Iris pigment epithelial cell (primary cell): ENCODE measurements at regions not wholly inside any gene's neighbourhood (a gene's known extent, or its start where the extent isn't known, plus 50 kb on each side); places are given as distances from the start of the nearest gene placed in this dataset.

ENCODE experiments used
- DNase-seq: peaks from one replicate; pipeline ENCODE4 v3.0.0-alpha.2; 2011; ENCODE audit warnings: low read depth

DNA sequence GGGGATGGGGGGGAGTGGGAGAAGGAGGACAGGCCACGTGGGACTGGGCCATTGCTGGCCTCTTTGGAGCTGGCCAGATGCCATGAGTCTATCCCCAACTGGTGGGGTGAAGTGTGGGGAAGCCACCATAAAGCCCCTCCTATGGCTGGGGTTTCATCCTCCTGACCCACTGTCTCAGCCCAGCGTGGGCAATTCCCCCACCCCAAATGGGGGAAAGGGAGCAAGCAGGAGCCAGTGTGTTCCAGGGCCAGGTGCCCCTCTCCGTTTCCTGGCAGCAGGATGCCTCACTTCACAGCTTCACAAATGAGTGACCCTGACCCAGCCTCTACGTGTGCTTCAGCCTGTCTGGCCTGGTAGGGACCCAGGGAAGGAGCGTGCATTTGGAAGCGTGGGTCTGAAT, 474.7 kb upstream of the HS6ST1 start:
- no peak for DNase-seq

DNA sequence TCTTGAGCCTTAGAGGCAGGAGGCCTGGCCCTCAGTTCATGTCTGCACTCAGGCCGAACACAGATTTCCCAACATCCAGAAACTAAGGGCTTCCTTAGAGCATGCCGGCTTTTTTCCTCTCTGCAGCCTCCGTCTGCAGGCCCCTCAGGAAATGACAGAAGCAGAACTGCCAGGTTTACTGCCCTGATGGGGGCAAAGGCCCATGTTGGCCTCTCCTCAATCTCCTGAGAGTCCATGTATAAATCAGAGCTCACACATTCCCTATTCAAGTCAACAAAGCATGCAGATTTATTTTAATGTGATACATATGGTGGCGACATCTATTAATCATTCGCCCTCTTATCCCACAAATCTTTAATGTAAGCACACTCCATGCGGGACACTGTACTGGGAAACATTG, 475.6 kb upstream of the HS6ST1 start:
- DNase-seq = no peak

DNA sequence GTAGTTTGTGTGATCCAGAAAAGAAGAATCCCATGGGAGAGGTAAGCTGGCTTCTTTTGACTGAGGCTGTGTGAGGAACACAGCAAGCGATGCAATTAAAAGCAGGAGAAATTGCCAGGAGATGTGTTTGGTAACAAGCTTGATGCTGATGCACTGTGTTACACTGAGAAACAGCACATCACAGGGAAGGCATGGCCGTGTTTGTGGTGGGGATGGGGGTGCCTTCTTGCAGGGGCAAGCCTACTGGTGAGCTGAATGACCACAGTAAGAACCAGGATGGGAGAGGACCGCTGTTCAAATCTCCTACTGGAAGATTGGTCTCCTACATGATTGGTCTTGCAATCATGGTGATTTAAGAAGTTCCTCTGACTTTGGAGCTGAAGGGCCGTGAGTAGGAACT, 477.7 kb upstream of the HS6ST1 start:
- no peak for DNase-seq

DNA sequence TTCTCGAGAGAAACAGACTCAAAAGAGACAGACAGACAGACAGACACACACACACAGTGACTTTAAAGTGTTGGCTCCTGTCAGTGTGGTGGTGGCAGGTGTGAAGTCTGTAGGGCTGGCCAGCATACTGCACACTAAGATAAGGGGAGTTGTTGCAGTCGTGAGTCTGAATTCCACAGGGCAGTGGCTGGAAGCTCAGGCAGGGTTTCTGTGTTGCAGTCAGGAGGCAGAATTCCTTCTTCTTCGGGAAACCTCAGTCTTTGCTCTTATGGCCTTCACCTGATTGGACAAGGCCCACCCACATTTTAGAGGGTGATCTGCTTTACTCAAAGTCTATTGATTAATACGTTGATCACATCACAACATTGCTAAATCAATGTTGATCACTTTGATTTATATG, 478.4 kb upstream of the HS6ST1 start:
- DNase-seq = no peak

DNA sequence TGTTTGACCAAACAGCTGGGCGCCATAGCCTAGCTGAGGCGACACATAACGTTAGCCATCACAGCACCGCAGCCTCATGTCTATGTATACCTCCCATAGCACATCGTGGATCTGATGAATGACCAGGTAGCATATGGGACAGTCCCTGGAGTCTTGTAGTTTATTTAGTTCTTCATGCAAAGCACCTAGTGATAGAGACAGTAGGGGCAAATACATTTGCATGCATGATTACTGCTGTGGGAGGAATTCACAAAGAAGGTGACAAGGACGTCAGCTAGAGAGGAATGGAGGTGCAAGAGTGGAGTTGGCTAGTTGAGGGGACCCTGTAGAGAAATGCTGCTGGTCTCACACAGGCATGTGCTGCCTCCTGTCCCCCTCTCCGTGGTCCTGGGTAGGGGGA, 478.9 kb upstream of the HS6ST1 start:
- no peak for DNase-seq

DNA sequence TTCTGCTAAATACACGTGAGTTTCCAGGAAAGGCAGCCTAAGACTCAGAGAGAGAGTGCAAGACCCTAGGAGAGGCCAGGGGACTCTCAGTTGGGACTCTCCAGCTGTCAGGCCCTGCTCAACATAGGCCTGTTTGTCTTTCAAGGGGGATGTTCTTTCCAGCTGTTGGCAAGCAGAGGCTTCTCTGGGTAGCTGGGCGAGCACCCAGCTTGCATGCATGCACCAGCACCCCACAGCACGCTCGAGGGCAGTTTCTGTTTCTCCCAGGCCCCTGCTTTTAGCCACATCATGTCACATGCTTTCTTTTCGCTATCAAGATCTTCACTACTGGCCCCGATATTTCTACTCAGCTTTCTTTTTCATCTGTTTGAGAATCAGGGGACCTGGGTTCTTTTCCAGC, 479.3 kb upstream of the HS6ST1 start:
- DNase-seq = no peak

DNA sequence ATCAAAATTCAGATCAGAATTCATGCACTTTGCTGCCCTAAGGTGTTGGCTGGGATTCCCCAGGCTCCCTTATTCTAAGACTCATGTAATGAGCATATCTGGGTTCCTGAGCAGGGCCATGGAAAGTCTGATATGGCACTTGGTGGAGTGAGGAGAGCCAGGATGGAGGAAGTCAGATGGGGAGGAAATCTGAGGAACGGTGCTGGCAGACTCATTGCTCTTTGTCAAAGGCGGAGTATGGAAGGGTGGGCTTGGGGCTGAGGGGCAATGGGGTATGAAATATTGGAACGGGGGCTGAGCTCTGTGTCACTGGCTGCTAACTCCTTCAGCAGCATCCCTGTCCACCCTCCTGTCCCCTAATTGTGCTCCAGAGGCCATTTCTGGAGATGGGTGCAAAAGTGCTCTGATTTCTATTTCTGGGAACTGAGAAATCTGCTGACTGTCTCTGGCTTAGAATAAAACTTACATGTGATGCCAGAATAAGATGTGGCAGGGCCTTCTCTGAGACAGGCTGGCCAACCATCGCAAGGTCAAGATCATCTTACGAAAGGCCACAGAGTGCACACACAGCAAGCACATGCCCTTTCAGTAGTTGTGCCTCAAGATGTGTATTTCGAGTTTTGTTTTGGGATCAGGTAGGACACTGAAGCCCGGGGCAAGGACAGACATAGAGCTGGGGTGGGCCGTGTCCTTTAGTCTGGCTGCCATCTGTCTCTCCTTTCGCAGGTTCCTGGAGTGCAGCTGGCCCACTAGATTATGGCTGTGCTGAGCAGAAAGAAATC, 480.0 kb upstream of the HS6ST1 start:
- no peak for DNase-seq

DNA sequence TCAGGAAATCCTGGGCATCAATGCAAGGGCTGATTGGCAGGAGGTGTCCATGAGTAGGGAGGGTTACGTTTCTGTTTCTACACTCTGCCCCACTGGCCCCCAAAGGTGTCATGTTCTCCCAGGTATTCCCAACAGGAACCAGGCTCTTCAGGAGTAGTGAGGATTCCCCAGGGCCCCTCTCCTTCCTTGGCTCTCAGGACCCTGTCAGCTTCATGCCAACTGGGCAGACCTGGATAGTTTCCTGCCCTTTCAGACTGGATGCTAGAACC, 480.6 kb upstream of the HS6ST1 start:
- no peak for DNase-seq

DNA sequence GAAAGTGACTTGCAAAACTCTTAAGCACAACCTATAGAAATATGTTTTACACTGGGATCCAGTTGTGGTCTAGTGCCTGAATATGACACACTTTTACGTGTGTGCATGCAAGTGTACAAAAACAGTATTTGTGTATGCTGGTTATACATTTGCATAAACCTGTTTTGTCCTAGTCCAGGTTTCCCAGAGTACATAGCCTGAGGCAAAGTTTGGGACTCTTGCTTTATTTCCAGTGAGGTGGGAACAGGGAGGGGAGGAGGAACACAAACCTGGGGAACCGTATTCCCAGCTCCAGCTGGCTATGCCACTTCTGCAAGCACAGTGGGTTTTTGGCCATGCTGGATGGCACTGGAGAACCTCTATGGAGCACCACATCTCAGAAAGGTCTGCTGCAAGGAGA, 481.1 kb upstream of the HS6ST1 start:
- no peak for DNase-seq

DNA sequence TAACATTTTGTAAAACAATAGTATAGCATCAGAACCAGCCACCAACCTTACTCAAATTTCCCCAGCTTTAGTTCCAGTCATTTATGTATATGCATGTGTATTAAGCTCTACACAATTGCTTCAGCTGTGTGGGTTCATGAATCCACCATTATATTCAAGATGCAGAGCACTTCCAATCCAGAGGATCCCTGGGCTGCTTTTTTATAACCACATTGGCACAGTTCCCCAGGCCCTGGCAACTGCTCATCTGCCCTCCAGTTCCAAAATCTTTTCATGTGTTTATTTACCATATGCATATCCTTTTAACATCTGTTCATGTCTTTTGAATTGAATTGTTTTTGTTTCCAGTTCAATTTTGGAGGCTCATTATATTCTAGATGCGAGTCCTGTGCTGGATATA, 482.9 kb upstream of the HS6ST1 start:
- no peak for DNase-seq

DNA sequence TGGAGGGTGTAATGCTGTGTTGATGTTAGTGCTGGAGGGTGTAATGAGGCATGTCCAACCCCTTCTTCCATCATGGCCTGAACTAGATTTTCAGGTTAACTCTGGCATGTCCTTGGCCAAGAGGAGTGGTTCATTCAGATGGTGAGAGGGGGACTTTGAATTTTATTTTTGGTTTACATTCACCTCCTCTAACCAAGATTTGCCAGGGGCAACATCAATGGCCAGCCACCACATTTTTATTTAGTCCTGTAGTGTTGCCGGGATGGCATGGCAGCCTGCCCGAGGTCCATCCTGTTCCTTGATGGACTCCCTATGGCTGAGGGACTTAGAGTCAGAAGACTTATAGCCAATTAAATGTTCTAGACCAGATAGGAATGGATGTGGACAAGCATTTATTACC, 484.6 kb upstream of the HS6ST1 start:
- DNase-seq = no peak

DNA sequence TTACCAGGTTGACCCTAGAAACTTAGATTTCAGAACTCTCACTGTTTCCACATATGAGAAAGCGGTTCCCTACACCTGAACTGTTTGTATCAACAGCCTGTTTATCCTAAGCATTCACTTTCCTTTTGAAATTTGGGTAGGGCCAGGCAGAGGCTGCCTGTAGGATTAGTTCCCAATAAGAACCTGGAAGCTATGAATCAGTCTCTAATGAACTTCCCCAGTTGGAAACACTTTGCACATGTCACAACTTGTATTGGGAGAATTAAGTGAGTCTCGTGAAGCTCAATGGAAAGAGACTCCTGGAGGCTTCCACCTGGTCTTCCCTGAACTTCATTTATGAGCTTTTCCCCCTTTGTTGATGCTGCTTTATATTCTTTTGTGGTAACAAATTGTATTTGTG, 486.6 kb upstream of the HS6ST1 start:
- DNase-seq = no peak

DNA sequence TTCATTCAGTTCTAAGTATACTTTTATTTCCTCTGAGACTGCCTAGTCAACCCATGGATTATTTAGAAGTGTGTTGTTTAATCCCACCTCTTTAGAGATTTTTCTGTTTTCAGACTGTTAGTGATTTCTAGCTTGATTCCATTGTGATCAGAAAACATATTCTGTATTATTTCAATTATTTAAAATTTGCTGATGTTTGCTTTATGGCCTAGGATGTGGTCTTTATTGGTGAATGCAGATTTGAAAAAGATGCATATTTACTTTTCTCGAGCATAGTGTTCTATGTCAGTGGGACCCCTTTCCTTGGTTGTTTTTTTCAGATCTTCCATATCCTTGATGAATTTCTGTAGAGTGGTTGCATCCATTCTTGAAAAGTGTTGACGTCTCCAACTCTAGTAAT, 487.2 kb upstream of the HS6ST1 start:
- no peak for DNase-seq

DNA sequence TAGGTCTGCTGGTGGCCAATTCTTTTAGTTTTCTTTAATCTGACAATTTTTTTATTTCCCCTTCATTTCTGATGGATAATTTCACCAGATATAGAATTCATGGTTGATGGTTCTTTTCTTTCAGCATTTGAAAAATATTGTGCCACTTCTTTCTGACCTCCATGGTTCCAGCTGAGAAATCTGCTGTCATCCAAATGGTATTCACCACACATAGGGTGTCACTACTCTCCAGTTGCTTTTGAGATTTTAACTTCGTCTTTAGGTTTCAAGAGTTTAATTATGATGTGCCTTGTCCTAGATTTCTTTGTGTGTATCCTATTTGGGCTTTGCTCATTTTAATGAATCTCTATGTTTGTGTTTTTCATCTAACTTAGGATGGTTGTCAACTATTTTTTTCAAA, 488.6 kb upstream of the HS6ST1 start:
- DNase-seq = no peak

DNA sequence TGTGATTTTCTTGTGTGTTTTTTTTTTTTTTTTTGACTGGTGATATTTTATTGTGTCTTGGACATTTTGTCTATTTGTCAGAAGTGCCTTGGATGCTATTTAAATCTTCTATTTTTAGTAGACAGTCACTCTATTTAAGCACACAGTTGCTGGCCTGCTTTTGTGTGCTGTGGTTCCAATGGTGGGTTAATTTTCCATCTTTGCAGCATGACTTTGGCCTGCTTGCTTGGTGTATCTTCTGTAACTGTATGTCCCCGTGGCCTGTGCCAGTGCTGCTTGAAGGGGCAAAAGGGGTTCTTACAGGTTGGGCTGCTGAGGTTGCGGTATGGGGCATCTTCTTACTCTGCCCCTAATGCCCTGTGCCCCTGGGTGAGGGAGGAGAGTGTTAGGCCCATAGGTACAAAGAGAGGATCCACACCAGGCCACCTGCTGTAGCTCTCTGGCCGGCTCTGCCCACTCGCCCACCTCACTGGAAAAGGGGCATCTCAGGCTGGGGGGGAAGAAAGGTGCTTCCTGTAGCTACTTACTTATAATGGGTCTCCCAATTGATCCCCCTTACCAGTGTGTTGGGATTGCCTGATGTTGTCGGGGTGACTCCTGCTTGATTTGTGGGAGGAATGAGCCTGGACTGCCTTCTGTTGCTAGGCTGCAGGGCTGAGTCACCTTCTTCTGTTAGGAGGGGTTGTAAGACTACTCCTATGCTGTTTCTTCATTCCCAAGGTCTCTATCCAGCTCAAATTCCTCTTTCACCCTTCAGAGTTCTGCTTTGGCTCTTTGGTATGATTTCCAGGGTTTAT, 490.0 kb upstream of the HS6ST1 start:
- DNase-seq = peak; percentile 75

DNA sequence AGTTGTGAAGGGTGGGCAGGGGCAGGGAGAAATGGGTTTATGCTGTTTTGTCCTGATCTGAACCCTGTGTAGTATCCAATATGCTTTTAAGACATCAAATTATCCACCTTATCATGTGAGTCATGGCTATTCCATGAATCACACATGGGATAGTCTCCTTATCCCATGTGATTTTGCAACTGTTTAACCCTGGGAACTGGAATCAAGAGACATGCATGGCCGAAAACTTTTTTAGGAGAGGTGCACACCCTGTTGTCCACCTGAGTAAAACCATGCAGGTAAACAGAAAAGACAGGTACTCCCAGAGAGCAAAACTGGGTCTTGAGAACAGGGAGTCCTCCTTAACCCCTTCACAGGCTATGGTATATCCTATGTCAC, 490.6 kb upstream of the HS6ST1 start:
- peak; percentile 23 for DNase-seq

DNA sequence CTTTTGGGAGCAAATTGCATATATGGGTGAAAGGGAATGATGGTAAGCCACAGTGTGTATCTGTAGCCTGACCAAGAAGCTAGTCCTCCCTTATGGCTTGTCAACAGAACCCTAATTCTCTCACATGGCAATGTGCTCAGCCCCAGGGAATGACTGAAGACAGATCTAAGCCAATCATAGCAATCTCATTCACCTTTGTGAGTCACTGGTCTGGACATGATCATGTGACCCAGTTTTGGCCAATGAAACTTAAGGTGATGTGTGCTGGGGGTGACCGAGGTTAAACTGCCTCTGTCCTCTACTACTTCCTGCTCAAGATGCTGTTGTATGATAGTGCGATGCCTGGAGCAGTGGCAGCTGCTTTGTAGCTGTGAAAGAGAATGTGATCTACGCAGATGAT, 491.2 kb upstream of the HS6ST1 start:
- no peak for DNase-seq

DNA sequence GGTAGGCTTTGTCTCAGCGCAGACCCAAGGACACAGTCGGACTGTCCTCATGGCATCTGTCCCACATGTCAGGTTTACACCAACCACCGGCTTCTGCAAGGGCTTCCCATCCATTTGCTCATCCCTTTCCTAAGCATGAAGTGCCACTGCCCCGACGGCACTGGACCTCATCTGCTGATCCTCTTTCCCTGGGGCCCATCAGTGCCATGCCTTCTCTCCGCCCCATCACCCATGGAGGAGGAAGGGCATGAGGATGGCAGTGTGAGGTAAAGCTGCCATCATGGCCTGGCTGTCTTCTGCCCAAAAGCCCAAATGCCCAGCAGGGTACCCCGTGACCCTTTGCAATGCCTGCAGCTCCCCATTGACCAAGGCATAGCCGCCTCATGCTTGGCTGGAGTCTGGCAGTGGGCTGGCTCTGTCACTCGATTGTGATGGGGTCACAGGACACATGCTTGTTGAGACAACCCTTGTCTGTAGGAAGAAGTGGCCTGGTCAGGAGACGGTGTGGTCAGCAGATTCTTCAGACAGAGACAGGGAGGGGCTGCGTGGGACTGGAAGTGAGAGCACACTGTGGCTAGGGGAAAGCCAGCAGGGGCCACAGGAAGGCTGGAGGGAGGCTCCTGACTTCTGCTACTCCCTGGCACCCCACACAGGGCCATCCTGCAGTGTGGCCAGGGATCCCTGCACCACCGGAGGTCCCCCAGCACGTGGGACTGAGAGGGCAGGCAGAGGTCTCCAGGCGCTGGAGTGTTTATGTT, 493.7 kb upstream of the HS6ST1 start:
- no peak for DNase-seq

DNA sequence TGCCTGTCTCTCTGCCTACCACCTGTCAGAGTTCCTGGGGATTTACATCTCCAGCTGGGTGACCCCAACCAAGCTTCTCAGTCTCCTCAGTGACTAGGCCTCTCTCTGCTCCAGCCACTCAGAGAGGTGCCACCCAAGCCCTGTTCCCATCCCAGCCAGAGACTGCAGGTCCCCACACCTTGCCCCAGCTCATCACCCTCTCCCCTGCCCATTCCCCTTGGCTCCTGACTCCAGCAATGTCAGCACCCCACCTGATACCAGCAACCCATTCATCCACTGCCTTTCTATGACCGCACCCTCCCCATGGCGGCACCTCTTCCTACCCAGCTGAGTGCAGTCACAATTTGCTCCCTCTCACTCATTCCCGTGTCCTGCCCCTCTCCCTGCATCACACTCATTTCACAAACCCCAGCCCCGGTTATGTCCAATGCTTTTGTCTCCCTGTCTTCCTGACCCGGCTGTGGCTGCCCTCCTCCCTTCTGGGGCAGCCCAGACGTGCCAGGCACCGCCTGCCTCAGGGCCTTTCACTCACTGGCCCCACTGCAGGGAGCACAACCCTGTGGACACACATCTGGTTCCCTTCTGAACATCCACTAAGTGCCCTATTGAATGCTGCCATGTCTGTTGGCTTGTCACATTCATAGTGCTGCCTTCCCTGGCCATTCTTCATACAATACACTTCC, 494.8 kb upstream of the HS6ST1 start:
- DNase-seq = no peak

DNA sequence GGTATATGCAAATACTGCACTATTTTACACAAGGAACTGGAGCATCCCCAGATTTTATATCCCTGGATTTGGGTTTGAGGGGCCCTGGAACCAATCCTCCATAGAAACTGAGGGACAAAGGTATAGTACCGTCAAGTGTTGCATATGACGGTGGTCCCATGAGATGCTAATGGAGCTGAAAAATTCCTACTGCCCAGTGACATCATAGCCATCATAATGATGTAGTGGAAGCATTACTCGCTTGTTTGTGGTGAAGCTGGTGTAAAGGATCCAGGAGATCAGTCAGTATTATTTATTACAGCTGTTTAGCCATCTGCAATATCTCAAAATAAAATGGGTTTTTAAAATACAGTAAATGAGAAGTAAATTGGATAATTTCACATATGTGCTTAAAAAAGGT, 496.6 kb upstream of the HS6ST1 start:
- DNase-seq = no peak

DNA sequence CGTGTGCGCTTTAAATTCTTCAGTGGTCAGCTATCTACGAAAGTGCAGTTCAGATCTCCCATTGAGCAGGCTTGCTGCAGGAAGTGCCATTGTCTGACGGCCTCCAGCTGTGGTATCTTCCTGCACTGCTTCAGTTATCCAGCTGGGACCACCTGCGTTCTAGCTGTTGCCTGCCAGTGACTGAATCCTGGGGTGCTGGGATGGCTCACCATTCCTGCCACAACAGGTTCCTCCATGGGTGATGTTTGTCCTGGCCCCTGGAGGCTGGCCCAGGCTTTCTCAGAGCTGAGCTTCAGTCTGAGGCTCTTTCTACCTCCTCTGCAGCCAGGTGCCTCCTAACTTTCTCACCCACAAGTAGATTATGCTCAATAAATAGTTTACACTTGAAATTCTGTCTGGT, 498.5 kb upstream of the HS6ST1 start:
- no peak for DNase-seq

DNA sequence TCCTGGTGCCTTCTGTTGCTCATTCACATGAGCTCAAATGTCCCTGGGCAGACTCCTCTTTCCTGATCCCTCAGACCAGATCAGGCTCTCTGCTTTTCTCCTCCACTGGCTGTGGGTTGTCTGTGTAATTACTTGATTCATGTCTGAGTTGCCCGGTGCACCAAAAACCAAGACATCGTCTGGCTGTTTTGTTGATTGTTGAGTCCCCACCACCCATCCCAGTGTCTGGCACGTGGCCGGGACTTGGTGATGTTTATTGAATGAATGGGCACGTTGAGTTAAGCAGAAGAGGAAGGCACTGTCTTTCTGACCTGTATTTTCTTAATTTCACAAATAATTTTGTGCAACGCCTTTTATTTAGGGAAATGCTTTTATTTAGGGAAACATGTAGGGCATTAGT, 499.1 kb upstream of the HS6ST1 start:
- no peak for DNase-seq

DNA sequence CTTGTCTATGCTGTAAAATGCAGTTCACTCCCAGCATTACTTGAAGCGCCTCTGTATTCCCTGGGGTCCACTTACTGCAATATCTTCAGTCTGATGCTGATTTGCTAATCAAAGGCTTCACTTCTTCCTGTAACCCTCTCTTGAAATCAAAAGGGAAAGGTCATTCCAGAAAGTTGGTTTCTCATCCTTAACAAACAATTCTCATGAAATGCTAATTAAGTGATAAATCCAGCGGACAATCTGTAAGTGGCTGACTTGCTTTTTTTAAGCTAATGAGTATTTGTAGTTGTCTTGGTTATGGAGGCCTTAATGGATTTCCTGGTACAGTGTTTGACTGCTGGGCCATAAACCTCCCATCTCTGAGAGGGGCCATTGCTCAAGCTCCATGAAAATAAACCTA, 499.6 kb upstream of the HS6ST1 start:
- DNase-seq = no peak
